NOMO-1 (cell line): ENCODE measurements at regions not wholly inside any gene's neighbourhood (a gene's known extent, or its start where the extent isn't known, plus 50 kb on each side); places are given as distances from the start of the nearest gene placed in this dataset.
A peak's percentile ranks its signal among the peaks of the same experiment; 100 is the strongest.

Experiments used
- DNase-seq, 2 experiments: peaks; one replicate each; lab custom pipeline; 2025; ENCODE audit not compliant: unreplicated experiment in 2 of 2; lab: John Stamatoyannopoulos, UW

GRCh38 chr4:54487491-54487890, 170.3 kb upstream of the KIT start:
- no peak for DNase-seq

DNA sequence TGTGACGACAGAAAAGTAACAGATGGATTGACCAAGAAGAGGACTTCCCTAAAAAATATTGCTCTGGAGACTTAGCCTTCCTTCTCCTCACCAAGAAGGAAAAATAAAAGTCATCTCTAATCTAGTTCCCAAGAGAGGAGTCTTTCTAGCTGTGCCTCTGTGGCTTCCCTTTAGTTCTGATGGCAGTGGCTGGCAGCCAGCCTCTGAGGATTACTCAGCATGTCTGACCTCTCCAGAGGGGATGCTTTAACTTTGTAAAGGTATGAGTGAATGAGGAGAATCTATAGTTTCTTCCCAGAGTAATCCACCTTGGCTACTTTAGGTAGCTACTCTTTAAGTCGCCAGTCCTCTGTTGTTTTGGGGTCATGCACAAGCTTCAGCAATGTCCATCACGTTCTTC, 163.9 kb upstream of the KIT start:
- no peak for DNase-seq

- no peak for DNase-seq
Measured at GRCh38 chr4:54495091-54495490, 162.7 kb upstream of the KIT start.

DNA sequence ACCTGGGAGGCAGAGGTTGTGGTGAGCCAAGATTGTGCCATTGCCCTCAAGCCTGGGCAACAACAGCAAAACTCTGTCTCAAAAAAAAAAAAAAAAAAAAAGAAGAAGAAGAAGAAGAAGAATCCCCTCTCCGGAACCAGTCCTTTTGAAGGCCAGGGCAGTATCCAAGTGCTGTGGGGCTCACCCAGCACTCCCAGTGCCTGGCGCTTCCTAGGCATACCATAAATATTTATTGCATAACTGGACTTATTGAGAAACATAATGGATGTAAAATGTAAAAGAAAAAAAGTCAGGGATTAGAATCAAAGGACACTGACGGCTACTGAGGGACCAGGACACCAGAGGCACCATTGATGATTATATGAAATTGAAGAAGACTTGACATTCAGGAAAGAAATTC, 162.1 kb upstream of the KIT start:
- DNase-seq, result no peak

DNA sequence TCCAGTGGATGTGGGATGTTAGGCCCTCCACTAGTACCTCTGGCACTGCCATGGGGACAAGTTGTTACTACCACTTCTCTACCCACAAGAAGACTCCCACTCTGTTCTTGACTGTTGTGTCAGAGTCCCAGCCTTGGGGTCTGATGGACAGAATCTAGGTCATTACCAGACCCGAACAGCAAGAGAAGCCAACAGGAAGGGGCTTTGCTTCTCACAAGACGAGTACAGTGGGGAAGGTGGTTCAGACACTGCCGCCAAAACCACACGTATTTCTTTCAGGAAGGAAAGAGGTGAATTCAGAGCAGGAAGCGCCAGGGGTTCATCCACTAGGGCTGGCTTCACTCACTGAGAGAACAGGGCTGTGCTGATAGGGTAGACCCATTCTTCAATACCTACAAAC, 161.3 kb upstream of the KIT start:
- no peak for DNase-seq

DNA sequence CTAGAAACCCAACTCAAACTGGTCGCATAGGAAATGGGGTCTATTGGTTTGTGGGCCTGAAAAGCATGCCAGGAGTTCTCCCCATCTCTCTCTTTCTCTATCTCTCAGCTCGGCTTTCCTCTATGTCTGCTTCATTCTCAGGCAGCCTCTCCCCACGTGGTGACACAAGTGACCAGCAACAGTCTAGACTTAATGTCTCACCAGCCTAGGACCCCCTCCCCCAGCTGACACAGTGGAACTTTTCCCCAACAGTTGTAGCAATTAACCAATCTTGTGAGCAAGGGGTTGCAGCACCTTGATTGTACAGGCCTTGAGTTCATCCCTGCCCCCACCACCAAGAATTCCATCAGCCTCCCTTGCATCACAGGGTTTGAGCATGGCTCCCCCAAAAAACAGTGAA, 159.8 kb upstream of the KIT start:
- no peak for DNase-seq

GRCh38 chr4:54498661-54499111, 159.1 kb upstream of the KIT start:
- no peak for DNase-seq

DNA sequence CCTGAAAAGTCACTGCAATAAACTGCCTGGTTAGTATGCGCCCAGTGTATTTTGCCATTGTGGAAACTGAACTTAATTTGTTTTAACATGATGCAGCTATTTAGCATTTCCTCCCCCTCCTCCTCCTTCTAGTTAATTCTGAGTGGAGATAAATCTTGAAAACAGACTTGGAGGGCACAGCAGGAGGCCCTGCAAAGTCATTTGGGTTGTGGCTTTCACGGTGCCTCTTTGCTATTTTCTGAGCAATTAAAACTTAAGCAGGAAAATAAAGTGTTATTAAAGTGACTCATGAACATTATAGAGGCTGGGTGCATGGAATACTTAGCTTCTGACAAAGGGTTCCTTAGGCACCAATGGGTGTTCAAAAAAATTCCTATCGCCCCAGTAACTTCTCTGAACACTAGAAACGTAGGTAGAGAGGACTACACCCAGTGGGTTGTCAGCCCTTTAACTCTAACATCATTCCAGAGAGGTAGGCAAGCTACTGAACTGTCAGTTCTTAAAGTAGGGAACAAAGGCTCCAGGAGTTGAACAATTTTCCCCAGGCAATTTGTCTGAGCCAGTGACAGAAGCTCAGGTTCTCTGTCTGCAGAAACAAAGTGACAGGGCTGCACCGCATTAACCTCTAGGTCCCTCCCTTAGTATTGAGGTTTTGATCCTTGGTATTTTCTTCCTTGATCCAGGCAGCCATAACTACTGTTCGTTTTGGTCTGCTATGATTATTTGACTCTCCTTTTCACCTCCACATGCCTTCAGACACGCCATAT, 158.3 kb upstream of the KIT start:
- no peak for DNase-seq

- no peak for DNase-seq
Measured at GRCh38 chr4:54505362-54505761, 152.4 kb upstream of the KIT start.

- no peak for DNase-seq
Measured at GRCh38 chr4:54505996-54506395, 151.8 kb upstream of the KIT start.

GRCh38 chr4:54509057-54509456, 148.7 kb upstream of the KIT start:
- DNase-seq, result no peak

DNA sequence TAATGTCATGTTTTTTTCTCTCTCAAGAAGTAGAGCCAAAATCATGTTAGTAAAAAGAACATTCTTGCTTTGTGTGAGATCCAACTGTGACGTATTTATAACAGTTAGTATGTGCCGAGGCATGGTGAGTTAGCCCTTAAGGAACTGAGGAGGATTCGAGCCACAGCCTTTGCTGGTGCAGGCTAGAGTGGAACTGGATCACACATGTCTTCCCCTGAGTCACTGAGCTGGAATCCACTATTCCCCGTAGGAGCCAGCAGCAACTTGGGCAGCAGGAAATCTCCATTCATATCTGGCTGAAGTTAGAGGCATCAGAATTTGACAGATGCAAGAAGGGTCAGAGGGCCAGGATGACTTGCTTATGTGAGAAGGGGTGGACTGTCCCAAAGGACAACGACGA, 144.6 kb upstream of the KIT start:
- DNase-seq, result no peak

DNA sequence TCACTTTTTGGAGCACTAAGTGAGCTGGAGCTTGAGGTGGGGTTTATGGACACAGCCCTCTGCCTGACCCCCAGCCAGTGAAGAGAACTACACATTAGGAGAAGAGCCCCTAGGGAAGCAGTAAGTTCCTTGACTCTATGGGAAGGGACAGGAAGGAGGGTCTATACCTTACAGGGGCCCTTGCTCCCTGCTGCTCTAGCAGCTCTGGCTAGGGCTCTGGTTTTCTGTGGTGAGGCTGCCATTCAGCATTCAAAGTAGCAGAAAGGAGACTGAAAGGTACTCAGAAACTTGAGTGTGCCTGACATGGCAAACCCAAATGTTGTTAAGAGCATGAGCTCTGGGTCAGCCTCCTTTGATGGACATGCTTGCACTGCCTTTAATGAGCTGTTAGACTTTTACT, 144.0 kb upstream of the KIT start:
- DNase-seq, result no peak

DNA sequence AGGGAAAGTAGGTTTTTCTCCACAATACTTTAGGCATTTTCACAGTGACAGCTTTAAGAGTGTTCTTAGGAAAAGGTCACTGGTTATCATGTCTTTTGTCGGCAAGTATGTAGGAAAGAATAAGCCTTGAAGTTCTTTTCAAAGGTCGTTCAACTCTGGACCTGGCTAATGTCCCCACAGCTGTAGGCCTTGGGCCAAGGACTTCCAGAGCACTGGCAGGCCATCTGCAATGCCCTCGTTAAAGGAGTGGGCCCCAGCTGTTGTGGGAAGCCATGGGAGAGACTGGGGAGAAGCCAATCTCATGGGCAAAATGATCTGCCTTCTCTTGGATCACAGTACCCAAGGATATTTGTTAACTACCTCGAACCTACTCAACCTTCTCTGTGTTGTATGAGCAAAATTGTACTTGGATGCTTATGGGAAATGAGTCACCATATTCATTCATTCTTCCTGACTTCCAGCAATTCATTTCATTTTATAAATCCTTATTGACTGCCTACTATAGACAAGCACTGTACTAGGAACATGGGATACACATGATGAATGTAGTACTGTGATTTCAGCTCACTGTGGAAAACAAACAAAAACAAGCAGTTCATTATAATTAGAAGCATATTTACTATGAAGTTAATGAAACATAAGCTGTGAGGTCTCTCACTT, 141.1 kb upstream of the KIT start:
- no peak for DNase-seq

- DNase-seq, result no peak
Measured at GRCh38 chr4:54517781-54518444, 139.8 kb upstream of the KIT start.

DNA sequence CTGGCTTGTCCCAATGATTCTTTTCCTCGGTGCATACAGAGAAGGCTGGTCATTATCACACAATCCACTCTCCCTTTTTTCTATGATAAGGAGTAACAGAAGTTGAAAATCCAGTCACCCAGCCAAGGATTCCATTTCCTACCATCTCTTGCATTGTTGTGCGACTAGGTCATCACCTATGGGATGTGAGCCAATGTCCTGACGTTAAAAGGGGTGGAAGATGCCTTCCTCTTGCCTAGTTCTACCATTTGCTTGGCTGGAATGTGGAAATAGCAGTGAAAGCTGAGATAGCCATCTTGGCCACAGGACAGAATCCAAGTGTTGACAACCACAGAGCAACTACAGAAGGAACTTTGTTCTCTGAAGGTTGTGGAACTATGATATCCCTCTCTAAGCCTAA, 132.2 kb upstream of the KIT start:
- DNase-seq, result no peak

GRCh38 chr4:54526560-54526959, 131.2 kb upstream of the KIT start:
- DNase-seq, result no peak

DNA sequence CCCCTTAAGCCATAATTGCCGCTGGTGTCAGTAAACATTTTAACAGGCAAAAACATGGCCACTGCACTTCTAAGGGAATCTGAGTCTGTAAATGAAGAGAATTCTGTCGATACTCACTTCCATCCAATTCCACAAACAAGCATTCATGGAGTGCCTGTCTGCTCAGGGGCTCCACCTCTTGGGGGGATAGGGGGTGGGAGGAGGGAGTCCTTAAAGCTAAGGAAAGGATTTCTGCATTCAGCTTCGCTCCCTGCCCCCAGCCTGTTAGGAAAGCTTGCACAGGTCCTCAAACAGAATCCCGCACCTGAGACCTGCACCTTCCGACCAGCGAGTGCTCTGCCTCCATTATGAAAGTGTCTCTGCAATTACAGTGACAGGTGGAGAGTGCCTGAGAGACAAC, 130.2 kb upstream of the KIT start:
- DNase-seq, result no peak

GRCh38 chr4:54539500-54540029, 118.2 kb upstream of the KIT start:
- peak; percentile 22 to 31 for DNase-seq

- DNase-seq, result no peak
Measured at GRCh38 chr4:54540931-54541330, 116.8 kb upstream of the KIT start.

DNA sequence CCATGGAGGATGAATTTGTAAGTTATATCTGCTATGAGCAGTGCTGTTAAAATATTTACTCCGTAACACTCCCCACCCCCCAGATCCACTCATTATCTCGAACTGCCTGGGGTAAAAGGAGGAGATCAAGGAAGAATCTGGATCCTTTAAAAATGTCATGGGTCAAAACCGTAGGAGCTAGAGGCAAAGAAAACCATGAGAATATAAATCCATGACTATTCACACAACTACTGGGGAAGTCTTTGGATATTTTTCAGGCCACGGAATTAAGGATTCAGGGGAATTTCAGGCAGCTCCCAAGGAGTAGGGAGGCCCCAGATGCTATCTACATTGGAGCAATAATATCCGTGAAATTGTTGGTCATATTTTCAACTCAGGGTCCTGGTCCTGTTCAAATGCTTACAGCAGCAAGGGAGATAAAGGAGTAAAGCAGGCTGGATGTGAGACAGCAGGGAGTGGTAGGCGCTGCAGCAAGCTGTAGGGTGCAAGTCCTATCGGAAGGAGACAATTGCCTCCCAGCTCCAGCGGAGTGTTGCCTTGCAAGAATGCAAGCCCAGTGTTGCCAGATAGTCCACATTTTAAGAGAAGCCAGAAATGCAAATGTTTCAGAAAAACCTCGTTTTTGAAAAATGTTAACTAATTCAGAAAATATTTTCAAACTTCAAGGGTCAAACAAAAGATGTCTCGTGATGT, 116.2 kb upstream of the KIT start:
- no peak for DNase-seq
